ENCODE measurements at regions not wholly inside any gene's neighbourhood (a gene's known extent, or its start where the extent isn't known, plus 50 kb on each side); places are given as distances from the start of the nearest gene placed in this dataset.

- Histone ChIP-seq H3K4me1 (ENCODE audit: control insufficient read depth, extremely low read depth, insufficient read depth, low read length) (peaks cover 53% of the 10 kb centered on the region), H3K4me2 (ENCODE audit: insufficient read depth, low read length) (no peak overlapping the region), H4K20me1 (replicated peaks; ENCODE audit: control insufficient read depth, extremely low read depth, insufficient read depth, low read length) (no peaks in the 10 kb centered on the region), H3K79me2 (ENCODE audit: control insufficient read depth, insufficient read depth, low read length) (no peaks in the 10 kb centered on the region), H3K27me3 (ENCODE audit: control insufficient read depth in 2 of 2, insufficient read depth in 2 of 2, low read length in 2 of 2) (no peaks in the 10 kb centered on the region), H3K27ac (ENCODE audit: insufficient read depth, low read depth, low read length) (peak overlapping the region; percentile 34), H2AFZ (ENCODE audit: low read depth, low read length) (no peak overlapping the region), H3K9me1 (replicated peaks; ENCODE audit: control insufficient read depth, extremely low read depth, insufficient read depth, low read length) (no peaks in the 10 kb centered on the region), H3K36me3 (ENCODE audit: control insufficient read depth in 2 of 2, extremely low read depth in 1 of 2, insufficient read depth in 2 of 2, low read length in 2 of 2) (no peaks in the 10 kb centered on the region), H3K4me3 (replicated peaks in 1 of 3; ENCODE audit: insufficient read depth in 1 of 3, low read depth in 1 of 3, low read length in 3 of 3) (no peak overlapping the region), H3K9ac (replicated peaks; ENCODE audit: extremely low read depth, insufficient read depth, low read length) (no peak overlapping the region), H3K9me3 (replicated peaks; ENCODE audit: control insufficient read depth, insufficient read depth, low read length) (no peaks in the 10 kb centered on the region)
- CTCF ChIA-PET = no interaction called here
- intact Hi-C loops (cut with micrococcal nuclease) = no loop called here
- DNase-seq (ENCODE audit: low read depth, low spot score) (no peak), FAIRE-seq (no peak)
- POLR2A ChIA-PET = no interaction called here
- no TSS peak for BruUV-seq (replicated peaks)
- TF ChIP-seq FOS (IDR thresholded peaks at IDR 0.05; ENCODE audit: borderline replicate concordance, insufficient read depth, low read length) (no peak), POLR2AphosphoS5 (IDR thresholded peaks at IDR 0.05; ENCODE audit: insufficient read depth, low read depth, low read length) (no peak), MYC (IDR thresholded peaks at IDR 0.05; ENCODE audit: low read depth, low read length) (no peak), CTCF (IDR thresholded peaks at IDR 0.05; ENCODE audit: extremely low read depth in 1 of 2, insufficient read depth in 1 of 2, low read depth in 1 of 2, low read length in 2 of 2) (no peak)
- dilution Hi-C loops (cut with MboI; ENCODE audit: extremely low pct_ligation_motif_present, low sequenced_read_pairs) = no loop called here
Observed at GRCh38 chr3:1967525-1967924, 131.1 kb upstream of the CNTN4 start.

- Histone ChIP-seq H3K36me3 (ENCODE audit: control insufficient read depth in 2 of 2, extremely low read depth in 1 of 2, insufficient read depth in 2 of 2, low read length in 2 of 2) (no peaks in the 10 kb centered on the region), H3K79me2 (ENCODE audit: control insufficient read depth, insufficient read depth, low read length) (no peaks in the 10 kb centered on the region), H2AFZ (ENCODE audit: low read depth, low read length) (no peak overlapping the region), H3K4me1 (ENCODE audit: control insufficient read depth, extremely low read depth, insufficient read depth, low read length) (peaks cover 56% of the 10 kb centered on the region), H3K27ac (ENCODE audit: insufficient read depth, low read depth, low read length) (peak overlapping the region; percentile 52), H3K9me1 (replicated peaks; ENCODE audit: control insufficient read depth, extremely low read depth, insufficient read depth, low read length) (no peaks in the 10 kb centered on the region), H3K4me3 (replicated peaks in 1 of 3; ENCODE audit: insufficient read depth in 1 of 3, low read depth in 1 of 3, low read length in 3 of 3) (no peak overlapping the region), H3K9me3 (replicated peaks; ENCODE audit: control insufficient read depth, insufficient read depth, low read length) (no peaks in the 10 kb centered on the region), H3K27me3 (ENCODE audit: control insufficient read depth in 2 of 2, insufficient read depth in 2 of 2, low read length in 2 of 2) (no peaks in the 10 kb centered on the region), H3K4me2 (ENCODE audit: insufficient read depth, low read length) (peak overlapping the region; percentile 89), H3K9ac (replicated peaks; ENCODE audit: extremely low read depth, insufficient read depth, low read length) (peak overlapping the region; percentile 57), H4K20me1 (replicated peaks; ENCODE audit: control insufficient read depth, extremely low read depth, insufficient read depth, low read length) (no peaks in the 10 kb centered on the region)
- no TSS peak for BruUV-seq (replicated peaks)
- POLR2A ChIA-PET = interaction anchor here (0.7 kb wide), 1 partner anchor 130 kb away, joined by 3 read pairs; the partner anchor contains the start of gene CNTN4
- dilution Hi-C loops (cut with MboI; ENCODE audit: extremely low pct_ligation_motif_present, low sequenced_read_pairs) = no loop called here
- FAIRE-seq (peak; percentile 49), DNase-seq (ENCODE audit: low read depth, low spot score) (peak; percentile 42)
- intact Hi-C loops (cut with micrococcal nuclease) = no loop called here
- no peak for TF ChIP-seq GATA2 (IDR thresholded peaks at IDR 0.05; ENCODE audit: insufficient read depth, insufficient read length, low read depth, low read length)
- no peak for TF ChIP-seq MYC (IDR thresholded peaks at IDR 0.05; ENCODE audit: low read depth, low read length)
- no peak for TF ChIP-seq JUN (IDR thresholded peaks at IDR 0.05; ENCODE audit: borderline replicate concordance, insufficient read depth, insufficient read length, low read depth)
- no peak for TF ChIP-seq MAX (IDR thresholded peaks at IDR 0.05; ENCODE audit: insufficient read depth, insufficient read length)
- no peak for TF ChIP-seq POLR2A (IDR thresholded peaks at IDR 0.05; ENCODE audit: low read depth, low read length)
- TF ChIP-seq FOS (IDR thresholded peaks at IDR 0.05; ENCODE audit: borderline replicate concordance, insufficient read depth, low read length) = no peak
- no peak for TF ChIP-seq POLR2AphosphoS5 (IDR thresholded peaks at IDR 0.05; ENCODE audit: insufficient read depth, low read depth, low read length)
- TF ChIP-seq EZH2 (IDR thresholded peaks at IDR 0.05; ENCODE audit: borderline replicate concordance, low read depth, low read length, severe bottlenecking) = no peak
- TF ChIP-seq CTCF (IDR thresholded peaks at IDR 0.05; ENCODE audit: extremely low read depth in 1 of 2, insufficient read depth in 1 of 2, low read depth in 1 of 2, low read length in 2 of 2) = no peak
- CTCF ChIA-PET = no interaction called here
Observed at GRCh38 chr3:1969281-1969680, 129.4 kb upstream of the CNTN4 start.
